Anterior cingulate cortex (tissue), 58 donors: ENCODE measurements at regions not wholly inside any gene's neighbourhood (a gene's known extent, or its start where the extent isn't known, plus 50 kb on each side); places are given as distances from the start of the nearest gene placed in this dataset.
"Not testable (repeated sequence)": the region's sequence is repeated elsewhere in the genome, so short reads cannot be mapped to it uniquely, and the experiment has no call there.

Source experiments
- DNase-seq, 58 donors: peaks; one replicate each; lab custom pipeline; 2025; lab: John Stamatoyannopoulos, UW

DNA sequence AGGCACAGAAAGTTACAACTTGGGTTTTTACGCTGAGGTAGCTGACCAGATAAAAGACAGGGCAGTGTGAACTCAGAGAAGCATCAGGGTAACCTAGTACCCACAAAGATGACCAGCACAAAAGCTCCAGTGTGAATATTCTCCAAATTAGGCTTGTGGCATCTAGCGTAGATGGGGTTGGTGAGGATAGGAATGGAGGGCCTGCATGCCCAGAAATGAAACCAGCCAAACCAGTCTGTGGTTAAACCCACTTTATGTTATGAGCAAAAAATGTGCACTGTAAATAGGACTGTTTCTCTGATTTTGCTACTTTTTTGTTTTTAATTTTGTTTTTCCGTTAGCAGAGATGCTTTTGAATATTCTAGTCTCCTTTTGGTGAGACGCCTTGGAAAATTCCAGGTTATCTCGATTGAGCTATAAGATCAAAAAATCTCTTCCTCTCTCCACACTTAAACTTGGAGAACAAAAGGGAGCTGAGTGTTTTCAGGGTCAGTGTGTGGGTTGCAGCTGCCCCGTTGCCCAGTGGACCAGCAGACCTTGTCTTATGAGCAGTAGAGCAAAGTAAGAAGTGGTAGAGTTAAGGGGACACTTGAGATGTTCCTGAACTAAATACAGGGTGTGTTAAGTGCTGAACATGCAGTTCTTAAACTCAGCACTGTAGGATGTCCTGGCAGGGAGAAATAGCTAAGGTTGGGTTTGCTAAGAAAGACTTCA is 132.9 kb downstream of the C3orf38 start:
- DNase-seq: no peak

DNA sequence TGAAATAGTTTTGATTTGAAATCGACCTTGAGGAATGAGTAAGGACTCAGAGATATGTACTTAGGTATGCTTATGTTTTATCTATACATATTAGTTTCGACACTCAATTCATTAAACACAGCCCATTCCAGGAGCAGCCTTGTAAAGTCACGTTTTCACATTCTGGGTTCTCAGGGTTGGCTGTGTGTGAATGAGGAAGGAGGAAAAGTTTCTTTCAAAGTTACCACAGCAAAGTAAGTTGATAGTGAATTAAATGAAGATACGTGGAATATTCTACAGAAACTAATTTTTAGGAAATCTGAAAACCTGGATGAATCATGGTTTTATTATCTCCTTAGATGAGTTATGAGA is 133.5 kb downstream of the C3orf38 start:
- no peak for DNase-seq

DNA sequence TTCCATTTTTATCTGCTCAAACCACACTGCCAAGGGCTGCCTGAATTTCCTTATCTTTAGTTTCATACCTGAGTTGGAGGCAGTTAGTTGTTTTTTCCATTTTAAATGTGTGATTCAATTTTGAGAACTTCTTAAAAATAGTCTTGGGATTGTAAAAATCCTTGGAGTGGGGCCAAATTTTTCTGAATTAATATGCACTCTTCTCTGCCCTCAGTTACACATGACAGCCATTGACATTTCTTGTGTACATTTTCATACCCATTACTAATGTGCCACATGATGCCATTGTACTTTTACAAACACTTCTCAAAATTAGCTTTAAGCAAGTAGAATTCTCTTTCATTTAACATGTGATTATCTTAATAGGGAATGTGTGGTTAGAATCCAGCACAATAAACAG is 141.7 kb downstream of the C3orf38 start:
- DNase-seq: no peak

DNA sequence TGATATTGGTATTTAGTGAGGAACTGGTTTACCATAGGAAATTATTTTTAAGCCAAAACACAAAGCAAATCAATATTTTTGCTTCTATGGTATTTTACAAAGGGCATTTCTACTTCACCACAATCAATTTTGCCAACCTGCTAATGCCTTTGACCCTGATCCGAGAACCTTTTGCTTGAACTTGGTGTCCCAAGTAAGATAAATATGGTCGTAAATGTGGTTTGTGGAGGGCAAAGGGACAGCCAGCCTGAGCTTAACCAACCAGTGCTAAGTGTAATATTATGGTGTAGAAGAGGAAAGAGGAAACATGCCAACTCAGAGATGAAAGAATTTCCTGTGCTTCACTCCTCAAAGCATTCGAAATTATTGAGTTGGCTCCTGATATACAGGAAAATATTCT is 148.4 kb downstream of the C3orf38 start:
- DNase-seq: no peak

DNA sequence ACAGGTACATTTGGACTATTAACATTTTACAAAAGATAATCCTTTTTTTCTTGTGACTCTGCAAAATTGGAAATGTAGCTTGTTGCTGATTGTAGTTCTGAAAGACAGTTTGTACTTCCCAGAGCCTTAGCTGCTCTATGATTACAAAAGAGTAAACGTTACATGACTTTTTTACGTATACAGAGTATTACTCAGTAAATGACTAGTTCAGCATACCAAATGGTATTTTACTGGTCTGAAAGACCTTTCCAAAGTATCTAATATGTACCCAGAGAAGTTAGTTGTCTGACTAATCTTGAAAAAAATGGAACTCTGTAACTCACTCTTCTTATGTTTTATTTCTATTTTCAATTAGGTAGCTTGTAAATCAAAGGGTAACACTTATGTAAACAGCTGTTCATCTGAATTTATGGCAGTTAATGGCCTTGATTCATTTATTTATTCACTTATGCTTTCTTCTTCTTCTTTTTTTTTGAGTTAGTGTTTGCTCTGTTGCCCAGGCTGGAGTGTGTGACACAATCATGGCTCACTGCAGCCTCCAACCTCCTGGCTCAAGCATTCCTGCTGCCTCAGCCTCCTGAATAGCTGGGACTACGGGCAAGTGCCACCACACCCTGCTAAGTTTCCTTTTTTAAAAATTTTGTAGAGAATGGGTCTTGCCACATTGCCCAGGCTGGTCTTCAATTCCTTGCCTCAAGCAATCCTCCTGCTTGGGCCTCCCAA is 151.7 kb downstream of the C3orf38 start:
- DNase-seq: no peak

DNA sequence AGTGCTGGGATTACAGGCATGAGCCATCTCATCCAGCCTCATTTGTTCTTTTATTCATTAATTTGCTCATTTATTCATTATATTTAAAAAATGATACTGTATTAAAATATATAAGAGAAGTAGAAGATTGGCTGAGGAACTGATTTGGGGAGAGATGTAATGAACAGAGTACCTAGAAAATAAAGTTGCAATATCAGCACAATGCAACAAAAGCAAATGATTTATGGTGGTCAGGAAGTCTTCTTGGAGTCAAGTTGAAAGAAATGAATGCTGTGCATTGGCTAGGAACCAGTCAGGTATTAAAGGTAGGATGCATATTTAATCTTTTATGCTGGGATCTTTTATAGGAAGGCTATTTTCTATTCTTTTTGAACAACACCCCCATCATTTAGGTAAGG is 152.2 kb downstream of the C3orf38 start:
- no peak for DNase-seq

DNA sequence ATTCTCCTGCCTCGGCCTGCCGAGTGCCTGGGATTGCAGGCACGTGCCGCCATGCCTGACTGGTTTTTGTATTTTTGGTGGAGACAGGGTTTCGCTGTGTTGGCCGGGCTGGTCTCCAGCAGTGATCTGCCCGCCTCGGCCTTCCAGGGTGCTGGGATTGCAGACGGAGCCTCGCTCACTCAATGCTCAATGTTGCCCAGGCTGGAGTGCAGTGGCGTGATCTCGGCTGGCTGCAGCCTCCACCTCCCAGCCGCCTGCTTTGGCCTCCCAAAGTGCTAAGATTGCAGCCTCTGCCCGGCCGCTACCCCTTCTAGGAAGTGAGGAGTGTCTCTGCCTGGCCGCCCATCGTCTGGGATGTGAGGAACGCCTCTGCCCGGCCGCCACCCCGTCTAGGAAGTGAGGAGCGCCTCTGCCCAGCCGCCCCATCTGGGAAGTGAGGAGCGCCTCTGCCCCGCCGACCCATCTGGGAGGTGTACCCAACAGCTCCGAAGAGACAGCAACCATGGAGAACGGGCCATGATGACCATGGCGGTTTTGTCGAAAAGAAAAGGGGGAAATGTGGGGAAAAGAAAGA is 153.7 kb downstream of the C3orf38 start:
- not testable (repeated sequence) for DNase-seq

DNA sequence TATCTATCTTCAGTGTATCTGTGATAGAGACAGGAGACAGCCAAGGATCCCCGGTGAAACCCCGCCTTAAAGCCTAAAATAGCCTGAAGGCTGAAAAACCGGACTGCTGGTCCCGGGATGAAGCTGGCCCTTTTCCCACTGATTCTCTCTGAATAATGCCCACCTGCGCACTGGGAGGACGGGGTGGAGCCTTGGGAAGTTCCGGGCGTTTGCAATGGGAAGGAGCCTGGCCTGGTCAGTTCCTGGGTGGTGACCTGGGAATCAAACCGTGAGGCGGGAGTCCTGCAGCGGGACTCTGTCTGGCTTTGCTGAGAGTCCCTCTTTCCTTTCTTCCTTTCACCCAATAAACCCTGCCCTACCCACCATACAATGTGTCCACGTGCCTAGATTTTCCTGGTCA is 157.9 kb downstream of the C3orf38 start:
- DNase-seq: no peak

DNA sequence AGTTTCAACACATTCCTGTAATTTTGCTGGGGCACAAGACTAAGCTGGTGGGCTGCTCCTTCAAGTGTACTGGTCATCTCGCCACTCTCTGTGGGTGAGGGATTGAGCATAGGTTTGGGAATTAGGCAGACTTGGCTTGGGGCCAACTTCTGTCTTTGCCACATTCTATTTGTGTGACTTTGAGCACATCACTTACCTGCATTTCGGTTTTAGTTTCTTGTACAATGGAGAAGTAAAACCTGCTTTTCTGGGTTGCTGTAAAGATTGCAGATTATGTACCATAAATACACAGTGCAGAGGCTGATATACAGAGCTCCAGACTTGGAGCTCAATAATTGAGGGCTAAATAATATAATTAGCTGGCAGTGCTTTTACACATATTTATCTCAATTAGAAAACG is 162.1 kb downstream of the C3orf38 start:
- no peak for DNase-seq

DNA sequence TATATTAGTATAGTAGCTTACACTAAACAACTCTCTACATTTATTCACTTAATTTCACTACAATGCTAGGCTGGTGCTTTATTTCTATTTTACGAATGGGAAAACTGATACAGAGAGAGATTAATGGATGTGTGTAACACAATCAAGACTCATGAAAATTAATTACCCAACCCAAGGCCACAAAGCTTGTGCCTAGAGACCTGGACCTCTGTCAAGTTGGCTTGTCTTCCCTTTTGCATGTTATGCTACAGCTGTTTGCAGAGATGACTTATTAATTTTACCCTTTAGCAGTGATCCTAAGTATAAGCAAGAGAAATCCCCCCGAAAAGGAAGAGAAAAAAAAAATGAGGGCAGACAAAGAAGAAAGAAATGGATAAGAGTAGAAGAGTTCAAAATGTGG is 162.5 kb downstream of the C3orf38 start:
- DNase-seq: no peak

DNA sequence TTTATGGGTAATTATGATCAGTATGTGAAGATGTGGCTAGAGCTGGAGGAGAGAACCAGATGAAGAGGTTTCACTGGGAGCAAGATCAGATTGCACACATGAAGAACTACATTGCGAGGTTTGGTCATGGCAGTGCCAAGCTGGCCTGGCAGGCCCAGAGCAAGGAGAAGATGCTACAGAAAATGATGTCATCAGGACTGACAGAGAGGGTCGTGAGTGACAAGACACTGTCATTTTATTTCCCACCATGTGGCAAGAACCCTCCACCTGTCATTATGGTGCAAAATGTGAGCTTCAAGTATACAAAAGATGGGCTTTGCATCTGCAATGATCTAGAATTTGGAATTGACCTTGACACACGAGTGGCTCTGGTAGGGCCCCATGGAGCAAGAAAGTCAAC is 168.3 kb downstream of the C3orf38 start:
- no peak for DNase-seq

DNA sequence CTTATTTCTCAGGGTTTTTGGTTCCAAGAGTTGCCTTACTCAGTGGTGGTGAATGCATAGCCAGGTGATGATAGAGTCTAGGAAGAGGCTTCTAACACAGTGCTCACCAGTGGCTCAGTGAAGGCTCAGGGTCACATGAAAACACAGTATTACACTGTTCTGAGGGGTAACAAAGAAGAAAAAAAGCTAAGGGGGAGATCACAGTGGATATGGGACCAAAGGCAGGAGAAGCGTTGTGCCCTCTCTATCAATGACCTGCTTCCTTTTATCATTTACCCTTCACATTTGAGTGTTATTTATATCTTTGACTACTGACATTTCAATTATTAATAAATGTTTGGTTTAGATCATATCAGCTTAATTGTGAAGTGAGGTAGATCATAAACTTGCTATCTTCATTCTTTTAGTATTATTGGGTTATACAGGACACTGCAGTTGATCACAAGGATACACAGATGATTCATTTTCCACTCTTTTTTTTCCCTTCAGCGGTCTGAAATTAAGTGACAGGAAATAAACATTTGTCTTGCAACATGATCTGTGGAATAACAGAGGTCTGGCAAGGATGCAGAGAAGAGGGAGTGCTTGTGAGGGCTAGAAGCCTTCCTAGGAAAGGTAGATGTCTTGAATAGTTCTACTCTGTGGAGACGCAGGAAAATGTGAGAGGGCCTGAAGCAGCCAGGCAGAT is 171.7 kb downstream of the C3orf38 start:
- no peak for DNase-seq

DNA sequence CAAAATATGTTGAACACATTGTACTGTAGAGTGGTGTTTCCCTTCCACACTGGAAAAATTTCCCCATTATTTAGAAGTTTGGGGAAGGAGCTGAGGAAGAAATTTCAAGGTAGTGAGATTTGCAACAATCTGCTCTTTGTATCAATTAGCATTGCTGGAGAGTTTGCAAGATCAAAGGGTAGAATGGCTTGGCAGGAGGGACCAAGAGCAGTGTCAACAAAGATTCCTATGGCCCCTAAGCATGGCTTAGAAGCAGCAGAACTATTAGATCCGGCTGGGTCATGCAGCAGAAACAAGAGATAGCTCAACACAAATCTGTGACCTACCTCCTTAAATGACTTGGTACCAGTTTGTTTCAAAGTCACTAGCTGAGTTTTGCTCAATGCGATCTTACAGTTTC is 175.0 kb downstream of the C3orf38 start:
- DNase-seq: no peak

DNA sequence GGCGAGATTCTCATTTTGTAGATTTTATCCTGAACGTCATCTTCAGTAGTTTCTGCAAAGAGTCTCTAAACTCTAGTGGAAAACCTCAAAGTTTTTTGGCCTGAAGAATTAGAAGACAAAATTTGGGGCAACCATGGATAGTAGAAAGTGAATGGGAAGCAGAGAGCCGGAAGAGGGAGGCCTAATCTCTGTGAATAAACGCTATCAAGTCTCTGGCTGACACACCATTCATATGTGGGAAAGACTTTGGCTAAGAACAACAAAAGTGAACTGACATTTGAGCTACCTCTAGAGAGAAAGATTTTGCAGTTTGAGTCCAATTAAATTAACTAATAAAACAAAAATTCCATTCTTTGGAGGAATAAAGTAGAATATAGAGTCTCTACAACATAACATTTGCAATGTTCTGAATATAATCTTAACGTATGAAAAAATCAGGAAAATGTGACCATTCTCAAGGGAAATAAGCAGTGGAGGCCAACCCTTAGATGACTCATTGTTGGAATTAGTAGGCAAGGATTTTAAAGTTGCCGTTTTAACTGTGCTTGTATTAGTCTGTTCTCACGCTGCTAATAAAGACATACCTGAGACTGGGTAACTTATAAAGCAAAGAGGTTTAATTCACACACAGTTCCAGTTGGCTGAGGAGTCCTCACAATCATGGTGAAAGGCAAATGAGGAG is 184.6 kb downstream of the C3orf38 start:
- DNase-seq: no peak

DNA sequence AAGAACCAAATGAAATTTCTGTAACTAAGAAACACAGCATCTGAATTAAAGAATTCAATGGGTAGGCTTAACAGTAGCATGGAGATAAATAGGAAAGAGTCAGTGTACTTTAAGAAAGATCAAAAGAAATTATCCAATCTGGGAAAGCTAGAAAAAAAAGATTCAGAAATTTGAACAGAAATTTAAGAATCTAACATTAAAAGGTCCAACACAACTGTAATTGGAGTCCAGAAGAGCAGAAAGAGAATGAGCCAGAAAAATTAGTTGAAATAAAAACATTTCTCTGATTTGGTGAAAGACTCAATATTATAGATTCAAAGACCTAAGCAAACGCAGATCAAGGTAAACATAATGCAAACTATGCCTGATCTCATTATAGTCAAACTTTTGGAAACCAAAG is 187.1 kb downstream of the C3orf38 start:
- DNase-seq: no peak

DNA sequence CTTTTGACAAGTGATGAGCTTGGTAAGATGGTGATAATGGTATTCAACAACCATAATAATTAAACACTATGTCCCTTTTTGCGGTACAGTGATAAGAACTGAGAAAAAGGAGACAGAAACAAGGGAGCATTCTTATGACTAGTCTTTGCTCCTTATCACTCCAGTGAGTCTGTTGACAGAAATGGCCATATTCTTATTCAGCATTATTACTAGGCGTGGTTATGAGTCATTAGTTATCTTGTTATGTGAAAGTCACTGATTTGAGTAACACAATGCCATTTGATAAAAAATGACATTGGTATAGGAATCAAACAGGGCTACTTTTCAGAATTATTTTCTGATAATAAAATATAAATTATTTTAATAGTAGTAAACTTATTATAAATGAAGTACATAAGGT is 193.5 kb downstream of the C3orf38 start:
- no peak for DNase-seq

DNA sequence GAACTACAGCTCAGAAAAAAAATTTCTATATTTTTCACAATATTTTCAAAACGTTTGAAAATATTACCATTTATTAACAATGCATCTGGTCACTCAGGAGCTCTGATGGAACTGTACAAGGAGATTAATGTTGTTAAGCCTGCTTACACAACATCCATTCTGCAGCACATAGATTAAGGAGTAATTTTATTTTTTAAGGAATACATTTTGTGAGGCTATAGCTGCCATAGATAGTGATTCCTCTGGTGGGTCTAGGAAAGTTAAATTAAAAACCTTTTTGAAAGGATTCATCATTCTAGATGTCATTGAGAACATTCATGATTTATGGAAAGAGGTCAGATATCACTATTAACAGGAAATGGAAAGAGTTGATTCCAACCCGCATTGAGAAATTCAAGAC is 196.9 kb downstream of the C3orf38 start:
- DNase-seq: no peak

DNA sequence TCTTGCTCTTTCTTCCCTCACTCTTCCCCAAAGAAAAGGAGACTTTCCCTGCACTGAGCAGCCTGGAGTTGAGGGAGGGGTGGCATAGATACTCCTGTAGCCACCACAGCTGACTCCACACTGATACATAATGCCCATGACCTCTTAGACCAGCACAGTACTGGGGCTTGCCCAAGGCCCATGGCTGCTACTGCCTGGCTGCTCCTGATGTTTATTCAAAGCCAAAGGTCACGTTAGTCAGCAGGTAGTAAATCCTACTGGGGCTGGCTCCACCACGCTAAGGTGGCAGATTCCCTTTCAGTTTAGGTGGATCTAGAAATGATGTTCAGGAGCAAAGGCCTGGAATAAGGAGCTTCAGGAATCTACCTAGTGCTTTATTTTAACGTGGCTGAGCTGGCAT is 212.7 kb downstream of the C3orf38 start:
- DNase-seq: no peak

DNA sequence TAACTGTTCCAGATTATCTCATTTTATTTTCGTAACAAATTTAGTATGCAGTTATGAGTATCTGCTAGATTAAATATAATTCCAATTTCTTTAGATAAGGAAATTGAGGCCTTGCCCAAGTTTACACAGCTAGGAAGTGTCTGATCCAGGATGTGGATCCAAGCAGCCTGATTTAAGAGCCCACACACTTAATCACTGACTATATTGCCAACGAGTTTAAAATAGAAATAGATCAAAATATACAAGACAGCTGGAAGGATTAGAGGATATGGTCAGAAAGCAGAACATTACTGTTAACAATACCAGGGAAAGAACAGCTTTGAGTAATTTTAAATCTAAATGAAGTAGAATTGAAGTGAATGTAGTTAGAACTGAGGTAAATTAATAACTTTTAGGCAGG is 215.2 kb downstream of the C3orf38 start:
- no peak for DNase-seq

DNA sequence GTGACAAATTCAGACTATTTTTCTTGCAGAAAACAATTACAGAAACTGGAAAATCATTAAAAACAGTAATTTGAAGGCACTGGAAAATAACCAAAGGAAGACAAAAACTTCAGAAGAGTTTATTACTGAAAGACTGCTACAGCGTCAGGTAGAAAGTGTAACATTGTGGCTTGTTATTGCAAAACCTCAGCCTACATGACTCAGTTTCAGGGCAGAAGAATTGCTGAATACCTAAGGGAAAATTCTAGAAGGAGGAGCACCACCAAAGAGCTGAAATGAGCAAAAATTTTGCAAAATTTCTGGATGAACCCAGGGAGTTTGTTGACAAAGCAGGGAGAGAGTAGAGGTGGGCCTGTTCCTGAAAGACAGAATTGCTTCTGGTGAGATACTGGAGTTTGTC is 219.6 kb downstream of the C3orf38 start:
- no peak for DNase-seq

DNA sequence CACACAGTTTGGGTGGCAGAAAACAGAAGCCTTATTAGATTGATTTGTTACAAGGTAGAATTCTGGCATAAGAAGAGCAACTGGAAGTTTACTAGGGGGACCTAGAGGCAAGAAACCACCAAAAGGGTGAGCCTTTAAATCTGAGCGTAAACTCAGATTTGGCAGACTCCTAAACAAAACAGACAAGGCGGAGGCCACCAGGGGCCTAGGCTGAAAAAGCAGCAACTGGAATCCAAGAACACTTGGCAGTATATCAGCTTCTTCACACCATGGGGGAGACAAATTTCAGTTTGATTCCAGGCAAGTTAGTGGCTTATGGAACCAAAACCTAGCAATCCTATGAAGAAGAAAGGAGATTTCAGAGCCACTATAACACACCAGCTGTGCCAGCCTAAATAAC is 220.0 kb downstream of the C3orf38 start:
- no peak for DNase-seq
